KOPT-K1 (cell line): ENCODE measurements at regions not wholly inside any gene's neighbourhood (a gene's known extent, or its start where the extent isn't known, plus 50 kb on each side); places are given as distances from the start of the nearest gene placed in this dataset.

Experiments used
- H3K27ac ChIP-seq: fragments of 200-600 bp; sonication (generic); 2 replicates; pipeline ENCODE4 v1.5.1; 2016; ENCODE audit warnings: antibody characterized with exemption, mild to moderate bottlenecking, low read depth, low read length; ENCODE audit not compliant: poor library complexity, severe bottlenecking
- H3K36me3 ChIP-seq: fragments of 200-600 bp; sonication (generic); 2 replicates; pipeline ENCODE4 v1.5.1; 2017; ENCODE audit warnings: antibody characterized with exemption, mild to moderate bottlenecking, low read length, moderate library complexity; ENCODE audit not compliant: insufficient read depth
- H3K9me3 ChIP-seq: fragments of 200-600 bp; sonication (generic); 2 replicates; pipeline ENCODE4 v1.5.1; 2017; ENCODE audit warnings: antibody characterized with exemption, low read length, mild to moderate bottlenecking; ENCODE audit not compliant: insufficient read depth, poor library complexity, severe bottlenecking

DNA sequence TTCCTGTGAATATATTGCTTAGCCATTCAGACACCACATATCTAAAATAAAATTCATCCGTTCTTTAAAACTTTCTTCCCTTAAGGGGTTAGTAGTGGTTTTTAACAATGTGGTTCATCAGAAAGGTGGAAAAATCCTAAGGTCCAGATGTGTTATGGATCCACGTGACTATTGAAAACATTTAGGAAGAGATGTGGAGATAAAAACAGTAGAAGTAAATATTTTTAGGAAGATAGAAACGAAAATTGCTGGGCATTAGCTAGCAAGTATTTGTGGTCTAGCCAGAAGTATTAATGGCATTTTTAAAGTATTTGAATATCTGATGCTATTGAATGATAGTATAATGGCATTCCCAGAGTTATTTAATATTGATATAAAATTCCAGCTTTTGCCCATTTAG, 180.8 kb downstream of the LTN1 start:
- no peak overlapping the region for H3K27ac ChIP-seq
- H3K9me3 ChIP-seq, result peaks cover 4% of the 10 kb centered on the region

DNA sequence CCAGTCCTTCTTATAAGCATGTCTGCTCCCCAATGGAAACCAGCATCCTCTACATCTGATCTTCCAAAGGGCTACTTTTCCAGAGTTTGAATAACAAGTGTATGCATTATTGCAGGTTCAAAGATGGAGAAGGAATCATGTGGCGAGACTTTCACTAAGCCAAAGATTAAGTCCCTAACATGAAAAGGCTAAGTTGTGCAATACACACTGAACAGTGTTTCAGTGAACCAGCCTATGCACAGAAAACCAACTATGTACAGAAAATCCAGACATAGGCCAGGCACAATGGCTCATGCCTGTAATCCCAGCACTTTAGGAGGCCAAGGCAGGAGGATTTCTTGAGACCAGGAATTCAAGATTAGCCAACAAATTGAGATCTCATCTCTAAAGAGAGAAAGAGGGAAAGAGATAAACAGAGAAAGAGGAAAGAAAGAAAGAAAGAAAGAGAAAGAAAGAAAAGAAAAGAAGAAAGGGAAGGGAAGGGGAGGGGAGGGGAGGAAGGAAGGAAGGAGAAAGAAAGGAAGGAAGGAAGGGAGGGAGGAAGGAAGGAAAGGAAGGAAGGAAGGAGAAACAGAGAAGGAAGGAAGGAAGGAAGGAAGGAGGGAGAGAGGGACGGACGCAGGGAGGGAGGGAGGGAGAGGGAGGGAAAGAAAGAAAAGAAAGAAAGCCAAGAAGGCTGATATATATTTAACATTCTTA, 181.7 kb downstream of the LTN1 start:
- no peaks in the 10 kb centered on the region for H3K36me3 ChIP-seq
- H3K27ac ChIP-seq, result no peak overlapping the region

More for the DNA sequence above, 180.8 kb downstream of the LTN1 start:
- no peaks in the 10 kb centered on the region for H3K36me3 ChIP-seq

DNA sequence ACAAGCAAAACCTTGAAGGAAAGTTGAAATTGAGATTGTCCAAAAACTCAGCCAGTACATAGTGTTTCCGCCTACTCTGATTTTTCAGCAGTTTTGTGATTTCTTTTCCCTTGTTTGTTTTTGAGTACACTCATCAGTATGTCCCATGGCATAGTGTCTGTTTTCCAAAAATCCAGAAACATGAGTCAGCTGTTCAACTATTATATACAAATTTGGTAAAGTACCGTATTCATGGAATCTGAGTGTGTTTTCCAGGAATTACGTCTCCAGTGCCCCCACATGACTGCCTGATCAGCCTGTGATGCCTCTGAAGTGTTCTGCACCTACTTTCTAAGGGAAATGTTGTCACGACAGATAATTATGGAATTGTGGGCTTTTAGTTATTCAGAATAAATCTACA, 186.8 kb downstream of the LTN1 start:
- Histone ChIP-seq H3K9me3 (peaks cover 4% of the 10 kb centered on the region), H3K36me3 (no peaks in the 10 kb centered on the region), H3K27ac (no peak overlapping the region)

More for the DNA sequence above, 181.7 kb downstream of the LTN1 start:
- H3K9me3 ChIP-seq, result peaks cover 4% of the 10 kb centered on the region

DNA sequence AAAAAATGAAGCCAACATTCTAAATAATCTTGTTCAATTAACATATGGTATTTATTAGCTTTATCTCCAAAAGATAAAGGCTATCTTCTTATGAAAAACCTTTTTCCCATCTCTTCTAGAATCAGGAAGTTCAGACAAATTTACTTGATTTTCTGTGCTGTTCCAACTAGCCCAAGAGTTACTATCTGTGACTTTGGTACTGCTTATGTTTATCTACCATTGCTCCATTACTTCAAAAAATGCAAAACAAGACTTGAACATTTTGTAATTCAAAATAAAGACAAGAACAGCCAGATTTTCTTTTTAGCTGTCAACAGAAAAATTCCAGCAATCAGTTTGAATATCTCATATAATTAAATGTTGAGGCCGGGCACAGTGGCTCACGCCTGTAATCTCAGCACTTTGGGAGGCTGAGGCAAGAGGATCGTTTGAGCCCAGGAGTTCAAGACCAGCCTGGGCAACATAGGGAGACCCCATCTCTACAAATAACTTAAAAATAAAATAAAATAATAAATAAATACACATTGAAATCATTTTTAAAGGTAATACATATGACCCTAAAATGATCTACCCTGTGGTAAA, 188.5 kb downstream of the LTN1 start:
- Histone ChIP-seq H3K36me3 (no peaks in the 10 kb centered on the region), H3K27ac (no peak overlapping the region), H3K9me3 (peaks cover 4% of the 10 kb centered on the region)

DNA sequence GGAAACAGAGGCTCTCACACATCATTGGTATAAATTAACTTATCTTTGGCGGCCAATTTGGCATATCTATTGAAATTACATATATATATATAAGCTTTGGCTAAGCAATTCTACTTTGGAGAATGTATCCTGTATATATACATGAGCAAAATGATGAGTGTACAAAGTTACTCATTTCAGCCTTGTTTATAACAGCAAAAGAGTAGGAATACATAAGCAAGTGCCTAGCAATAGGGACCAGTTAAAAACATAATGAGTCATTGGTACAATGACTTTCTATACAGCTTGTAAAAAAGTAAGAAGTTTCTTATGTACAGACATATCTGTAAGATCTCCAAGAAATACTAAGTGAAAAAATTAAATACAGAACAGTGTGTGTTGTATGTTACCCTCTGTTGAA, 190.8 kb downstream of the LTN1 start:
- H3K36me3 ChIP-seq, result no peaks in the 10 kb centered on the region
- H3K9me3 ChIP-seq, result no peaks in the 10 kb centered on the region
- no peak overlapping the region for H3K27ac ChIP-seq

DNA sequence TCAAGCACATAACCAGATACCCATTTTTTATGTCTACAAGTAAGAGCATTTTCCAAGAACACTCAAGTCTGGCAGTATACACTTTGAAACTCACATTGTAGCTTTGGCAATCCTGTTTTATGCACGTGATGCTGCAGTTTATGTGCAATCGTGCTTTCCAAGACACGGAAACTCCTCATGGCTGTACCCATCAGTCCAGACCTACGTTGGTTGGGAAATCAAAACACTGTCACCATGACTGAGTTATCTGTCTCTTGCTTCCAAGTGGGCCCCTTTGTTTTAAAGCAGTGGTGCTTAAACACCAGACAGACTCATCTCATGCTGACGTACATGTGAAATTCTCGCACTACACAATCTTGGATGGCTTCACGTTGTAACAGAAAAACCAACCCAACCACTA, 192.8 kb downstream of the LTN1 start:
- H3K27ac ChIP-seq, result no peak overlapping the region
- no peaks in the 10 kb centered on the region for H3K36me3 ChIP-seq
- no peaks in the 10 kb centered on the region for H3K9me3 ChIP-seq

DNA sequence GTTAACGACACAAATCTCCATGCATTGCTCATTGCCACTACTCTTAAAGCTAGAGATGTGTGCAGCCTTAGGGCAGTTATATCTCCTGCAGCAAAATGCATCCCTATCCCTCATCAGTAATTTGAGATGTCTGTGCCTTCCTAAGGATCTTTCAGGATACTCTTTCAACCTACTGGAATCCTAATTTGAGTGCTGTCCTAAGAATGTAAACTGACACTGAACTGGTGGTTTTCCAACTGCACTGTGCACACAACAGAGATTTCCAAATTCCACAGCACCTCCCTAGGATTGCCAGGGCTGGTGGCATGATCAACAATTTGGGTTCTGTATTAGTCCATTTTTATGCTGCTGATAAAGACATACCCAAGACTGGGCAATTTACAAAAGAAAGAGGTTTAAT, 193.9 kb downstream of the LTN1 start:
- H3K27ac ChIP-seq, result no peak overlapping the region
- no peaks in the 10 kb centered on the region for H3K36me3 ChIP-seq
- no peaks in the 10 kb centered on the region for H3K9me3 ChIP-seq

DNA sequence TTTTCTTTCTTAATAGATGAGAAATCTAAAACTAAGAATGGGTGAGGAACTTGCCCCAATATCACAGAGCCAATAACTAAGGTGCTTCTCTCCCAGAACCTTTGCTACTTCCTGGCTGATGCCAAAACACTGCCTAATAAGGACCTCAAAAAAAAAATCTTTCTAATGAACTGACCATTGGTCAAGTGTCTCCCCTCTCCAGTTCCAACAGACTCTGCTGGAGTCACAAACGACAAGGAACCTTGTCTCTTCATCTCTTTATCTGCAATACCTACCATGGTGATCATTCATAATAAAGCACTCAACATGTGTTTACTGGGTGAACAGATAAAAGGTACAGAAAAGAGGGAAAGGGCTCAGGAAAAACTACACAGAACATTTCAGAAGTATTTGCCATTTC, 197.4 kb downstream of the LTN1 start:
- Histone ChIP-seq H3K9me3 (no peaks in the 10 kb centered on the region), H3K27ac (no peak overlapping the region), H3K36me3 (no peaks in the 10 kb centered on the region)

DNA sequence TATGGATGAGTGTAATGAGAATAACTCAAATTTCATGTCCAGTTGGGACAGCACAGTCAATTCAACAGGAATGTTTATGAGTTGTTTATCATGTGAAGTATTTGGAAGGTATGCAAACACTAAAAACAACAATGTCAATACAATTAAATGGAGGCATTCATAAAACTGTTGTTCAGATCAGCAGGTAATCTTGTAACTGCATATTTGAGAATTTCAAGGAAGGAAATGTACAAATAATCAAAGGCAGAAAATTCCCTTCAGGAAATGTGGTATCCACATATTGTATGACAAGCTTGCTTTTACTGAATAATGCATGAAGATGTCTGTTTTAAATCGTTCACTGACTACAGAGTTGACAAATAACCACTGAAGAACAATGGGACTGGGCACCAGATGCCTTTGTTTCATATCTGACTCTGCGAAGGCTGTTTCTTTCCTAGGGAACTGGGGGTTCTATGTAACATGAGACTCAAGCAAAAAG, 198.3 kb downstream of the LTN1 start:
- H3K27ac ChIP-seq, result no peak overlapping the region
- H3K9me3 ChIP-seq, result no peaks in the 10 kb centered on the region

DNA sequence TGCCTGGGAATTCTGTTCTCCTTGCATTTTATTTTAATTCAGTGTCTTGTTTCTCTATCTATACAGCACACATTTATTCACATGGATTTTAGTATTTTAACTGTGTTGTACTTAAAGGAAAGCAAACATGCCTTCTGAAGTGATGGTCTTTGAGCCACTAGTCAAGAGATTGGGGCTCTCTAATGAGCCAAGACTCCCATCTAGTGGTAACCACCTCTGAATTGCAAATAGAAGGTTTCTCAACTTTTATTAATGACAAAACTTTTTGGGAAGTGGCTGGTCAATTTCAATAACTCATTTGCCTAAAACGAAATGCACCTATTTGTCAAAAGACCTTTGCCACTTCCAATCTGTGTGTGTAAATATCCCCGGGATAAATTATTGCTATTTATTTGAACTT, 199.6 kb downstream of the LTN1 start:
- Histone ChIP-seq H3K9me3 (no peaks in the 10 kb centered on the region), H3K27ac (no peak overlapping the region)

More for the DNA sequence above, 198.3 kb downstream of the LTN1 start:
- no peaks in the 10 kb centered on the region for H3K36me3 ChIP-seq

DNA sequence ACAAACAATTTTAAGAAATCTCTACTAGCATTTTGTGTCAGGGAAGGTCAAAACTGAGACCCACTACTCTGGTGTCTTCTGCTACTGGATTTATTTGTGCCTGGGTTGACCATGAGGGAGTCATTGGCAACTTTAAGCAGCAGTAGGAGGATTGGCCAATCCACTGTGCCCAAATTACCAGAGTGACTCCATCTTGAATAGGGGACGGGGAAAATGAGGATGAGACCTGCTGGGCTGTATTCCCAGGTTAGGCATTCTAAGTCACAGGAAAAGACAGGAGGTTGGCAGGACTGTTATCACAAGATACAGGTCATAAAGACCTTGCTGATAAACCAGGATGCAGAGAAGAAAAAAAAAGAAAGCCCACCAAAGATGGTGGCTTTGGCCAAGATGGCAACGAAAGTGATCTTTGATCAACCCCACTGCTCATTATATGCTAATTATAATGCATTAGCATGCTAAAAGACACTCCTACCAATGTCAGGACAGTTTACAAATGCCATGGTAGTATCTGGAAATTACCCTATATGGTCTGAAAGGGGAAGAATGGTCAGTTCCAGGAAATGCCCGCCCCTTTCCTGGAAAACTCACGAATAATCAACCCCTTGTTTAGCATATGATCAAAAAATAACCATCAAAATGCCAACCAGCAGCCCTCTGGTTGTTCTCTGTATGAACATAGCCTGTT, 200.9 kb downstream of the LTN1 start:
- H3K36me3 ChIP-seq, result no peaks in the 10 kb centered on the region
- no peak overlapping the region for H3K27ac ChIP-seq
- no peaks in the 10 kb centered on the region for H3K9me3 ChIP-seq

More for the DNA sequence above, 199.6 kb downstream of the LTN1 start:
- H3K36me3 ChIP-seq, result no peaks in the 10 kb centered on the region

DNA sequence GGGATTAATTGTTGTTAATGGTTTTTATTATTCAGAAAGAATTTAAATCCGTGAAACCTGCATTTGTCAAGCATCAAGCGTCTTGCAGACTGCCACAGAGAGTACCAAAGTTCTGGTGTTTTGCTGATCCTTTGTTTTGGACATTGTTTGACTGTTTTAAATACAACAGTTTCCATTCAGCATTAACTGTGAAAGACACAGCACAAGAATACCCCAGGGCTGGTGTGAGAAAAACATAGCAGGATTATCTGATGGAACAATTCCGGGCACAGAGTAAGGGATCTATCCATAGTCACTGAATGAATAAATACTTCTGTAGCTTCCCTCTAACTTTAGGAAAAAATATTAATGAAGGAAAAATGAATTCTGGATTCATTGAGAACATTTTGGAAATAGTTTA, 202.3 kb downstream of the LTN1 start:
- no peak overlapping the region for H3K27ac ChIP-seq
- no peaks in the 10 kb centered on the region for H3K36me3 ChIP-seq

DNA sequence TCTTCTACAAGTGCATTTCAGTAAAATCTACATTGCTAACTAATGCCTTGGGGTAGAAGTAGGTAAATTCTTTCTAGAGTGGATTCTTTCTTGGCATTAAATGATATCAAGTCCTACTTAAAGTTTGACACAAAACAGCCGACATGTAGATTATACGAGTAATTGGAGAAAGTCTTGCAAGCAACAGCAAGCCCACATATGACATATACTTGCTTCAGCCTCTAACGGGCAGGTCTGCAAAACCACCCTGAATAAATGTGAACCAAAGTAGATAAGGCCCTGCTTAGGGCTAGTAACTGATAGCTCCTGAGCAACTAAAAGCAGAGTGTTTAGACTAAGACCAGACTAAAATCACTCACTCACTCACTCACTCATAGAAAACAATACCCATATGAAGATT, 203.2 kb downstream of the LTN1 start:
- Histone ChIP-seq H3K36me3 (no peaks in the 10 kb centered on the region), H3K9me3 (no peaks in the 10 kb centered on the region), H3K27ac (no peak overlapping the region)

More for the DNA sequence above, 202.3 kb downstream of the LTN1 start:
- H3K9me3 ChIP-seq, result no peaks in the 10 kb centered on the region

DNA sequence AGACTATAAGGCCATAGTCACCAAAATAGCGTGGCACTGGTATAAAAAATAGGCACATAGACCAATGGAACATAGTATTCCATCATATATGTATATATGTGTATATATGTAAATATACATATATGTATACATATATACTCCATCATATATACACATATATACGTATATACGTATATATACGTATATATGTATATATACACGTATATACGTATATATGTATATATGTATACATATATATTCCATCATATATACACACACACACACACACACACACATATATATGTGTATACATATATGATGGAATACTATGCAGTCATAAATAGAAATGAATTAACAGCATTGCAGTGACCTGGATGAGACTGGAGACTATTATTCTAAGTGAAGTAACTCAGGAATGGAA, 204.6 kb downstream of the LTN1 start:
- no peak overlapping the region for H3K27ac ChIP-seq
- H3K36me3 ChIP-seq, result no peaks in the 10 kb centered on the region
- H3K9me3 ChIP-seq, result no peaks in the 10 kb centered on the region

DNA sequence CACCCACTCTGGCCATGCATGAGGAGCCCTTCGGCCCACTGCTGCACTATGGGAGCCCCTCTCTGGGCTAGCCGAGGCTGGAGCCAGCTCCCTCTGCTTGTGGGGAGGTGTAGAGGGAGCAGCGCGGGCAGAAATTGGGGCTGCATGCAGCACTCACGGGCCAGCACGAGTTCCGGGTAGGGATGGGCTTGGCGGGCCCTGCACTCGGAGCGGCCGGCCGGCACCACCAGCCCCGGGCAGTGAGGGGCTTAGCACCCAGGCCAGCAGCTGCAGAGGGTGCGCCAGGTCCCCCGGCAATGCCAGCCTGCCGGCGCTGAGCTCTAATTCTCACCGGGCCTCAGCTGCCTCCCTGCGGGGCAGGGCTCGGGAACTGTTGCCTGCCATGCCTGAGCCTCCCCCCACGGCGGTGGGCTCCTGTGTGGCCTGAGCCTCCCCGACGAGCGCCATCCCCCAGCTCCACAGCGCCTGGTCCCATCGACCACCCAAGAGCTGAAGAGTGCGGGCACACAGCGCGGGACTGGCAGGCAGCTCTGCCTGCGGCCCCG, 209.0 kb downstream of the LTN1 start:
- Histone ChIP-seq H3K9me3 (no peaks in the 10 kb centered on the region), H3K36me3 (no peaks in the 10 kb centered on the region), H3K27ac (no peak overlapping the region)
